H54 (cell line): ENCODE measurements at regions not wholly inside any gene's neighbourhood (a gene's known extent, or its start where the extent isn't known, plus 50 kb on each side); places are given as distances from the start of the nearest gene placed in this dataset.
A peak's percentile ranks its signal among the peaks of the same experiment; 100 is the strongest.
"Not testable (repeated sequence)": the region's sequence is repeated elsewhere in the genome, so short reads cannot be mapped to it uniquely, and the experiment has no call there.

Source experiments
- DNase-seq: peaks from one replicate; pipeline ENCODE4 v3.0.0; 2011; ENCODE audit warnings: low spot score, mixed read lengths; ENCODE audit not compliant: insufficient read length
- FAIRE-seq: peaks from 3 replicates; lab custom pipeline; 2011; peaks lifted over from hg19 to GRCh38; lab: Jason Lieb, UNC
- POLR2A ChIP-seq: IDR thresholded peaks from 2 replicates; pipeline ENCODE4 v1.6.1; 2011; ENCODE audit warnings: low read depth, mild to moderate bottlenecking, low read length

DNA sequence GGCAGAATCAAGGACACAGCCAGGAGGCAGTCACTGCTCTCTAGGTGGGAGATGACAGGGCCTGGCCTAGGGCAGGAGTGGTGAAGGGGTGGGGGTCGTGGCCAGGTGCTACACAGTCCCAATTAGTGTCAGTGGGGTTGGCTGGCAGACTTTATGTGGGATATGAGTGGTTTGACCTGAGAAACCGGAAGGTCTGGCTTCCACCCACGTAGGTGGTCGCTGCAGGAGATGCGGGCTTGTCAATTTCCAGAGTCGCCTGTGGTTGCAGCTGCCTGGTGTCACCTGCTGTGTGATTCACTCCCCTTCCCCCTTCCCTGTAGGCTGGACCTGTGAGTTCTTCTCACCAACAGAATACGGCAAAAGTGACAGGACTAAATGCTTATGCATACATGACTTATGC lies 124.3 kb downstream of the KLF6 start:
- DNase-seq, result no peak
- TF ChIP-seq POLR2A, result no peak
- FAIRE-seq, result no peak

GRCh38 chr10:3659203-3659917 lies 125.6 kb downstream of the KLF6 start:
- FAIRE-seq (no peak), DNase-seq (no peak)
- TF ChIP-seq POLR2A, result no peak

DNA sequence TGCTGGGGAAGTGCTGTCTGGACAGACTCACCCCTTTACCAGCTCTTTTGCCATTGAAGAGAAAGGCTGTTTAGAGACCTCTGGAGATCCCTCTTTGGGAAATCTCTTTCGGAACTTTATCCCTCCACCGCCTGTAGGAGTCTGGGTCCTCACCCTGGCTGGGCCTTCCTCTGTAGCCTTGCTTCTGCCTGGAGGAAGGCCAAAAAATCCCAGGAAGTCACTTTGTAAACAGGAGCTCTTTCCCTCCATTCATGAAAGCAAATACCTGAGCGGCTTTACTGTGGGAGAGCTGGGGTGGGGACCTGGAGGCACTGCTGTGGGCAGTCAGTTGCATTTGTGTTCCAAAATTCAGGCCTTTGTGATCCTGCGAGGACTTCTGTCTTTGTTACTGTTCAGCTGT lies 126.2 kb downstream of the KLF6 start:
- no peak for FAIRE-seq
- DNase-seq, result no peak
- no peak for TF ChIP-seq POLR2A

- DNase-seq (no peak), FAIRE-seq (no peak)
These were observed 128.8 kb downstream of the KLF6 start for GRCh38 chr10:3656214-3656613.

GRCh38 chr10:3655528-3655927 lies 129.5 kb downstream of the KLF6 start:
- DNase-seq, result no peak
- TF ChIP-seq POLR2A, result no peak
- no peak for FAIRE-seq

More at GRCh38 chr10:3656214-3656613, 128.8 kb downstream of the KLF6 start:
- no peak for TF ChIP-seq POLR2A

GRCh38 chr10:3654980-3655379 lies 130.0 kb downstream of the KLF6 start:
- FAIRE-seq (no peak), DNase-seq (no peak)
- no peak for TF ChIP-seq POLR2A

GRCh38 chr10:3654496-3654895 lies 130.5 kb downstream of the KLF6 start:
- DNase-seq (peak; percentile 15), FAIRE-seq (no peak)
- no peak for TF ChIP-seq POLR2A

- not testable (repeated sequence) for DNase-seq, FAIRE-seq
These were observed 131.7 kb downstream of the KLF6 start for GRCh38 chr10:3653303-3653702.

DNA sequence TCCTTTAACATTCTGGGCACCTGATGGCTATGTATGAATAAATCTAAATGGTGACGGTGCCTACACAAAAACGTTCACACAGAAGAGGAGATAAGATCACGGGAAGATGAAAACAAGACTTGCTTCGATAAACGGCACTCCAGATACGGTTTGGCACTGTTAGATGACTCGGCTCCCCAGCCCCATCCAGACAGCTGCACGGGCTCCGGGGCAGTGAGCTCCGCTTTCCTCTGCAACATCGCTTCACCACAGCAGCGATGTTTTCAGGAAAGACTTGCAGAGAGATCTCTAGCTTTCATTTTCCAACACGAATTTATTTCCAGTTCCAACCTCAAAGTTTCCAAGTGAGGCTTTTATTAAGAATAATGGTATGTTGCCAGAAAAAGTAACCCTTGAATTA lies 132.1 kb downstream of the KLF6 start:
- no peak for DNase-seq
- no peak for FAIRE-seq
- no peak for TF ChIP-seq POLR2A

DNA sequence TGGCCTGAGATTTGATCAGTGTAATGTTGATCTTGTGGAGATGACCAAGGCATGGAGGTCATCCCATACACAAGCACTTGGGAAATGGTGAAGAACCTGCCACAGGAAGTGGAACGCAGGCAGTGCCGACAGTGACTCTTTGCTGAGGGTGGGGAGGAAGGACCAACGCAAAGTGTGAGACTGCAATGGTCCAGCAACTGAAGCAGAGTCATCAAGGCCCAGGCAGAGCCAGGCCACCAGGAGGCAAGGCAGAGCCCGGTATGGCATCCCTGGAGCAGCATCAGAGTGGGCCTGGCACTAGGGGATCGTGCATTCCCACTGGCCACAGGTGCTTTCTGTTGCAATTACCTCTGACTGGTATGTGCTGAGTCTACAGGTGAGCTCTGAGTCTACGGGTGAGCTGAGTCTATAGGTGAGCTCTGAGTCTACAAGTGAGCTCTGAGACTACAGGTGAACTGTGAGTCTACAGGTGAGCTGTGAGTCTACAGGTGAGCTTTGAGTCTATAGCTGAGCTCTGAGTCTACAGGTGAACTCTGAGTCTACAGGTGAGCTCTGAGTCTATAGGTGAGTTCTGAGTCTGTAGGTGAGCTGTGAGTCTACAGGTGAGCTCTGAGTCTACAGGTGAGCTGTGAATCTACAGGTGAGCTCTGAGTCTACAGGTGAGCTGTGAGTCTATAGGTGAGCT lies 132.9 kb downstream of the KLF6 start:
- no peak for TF ChIP-seq POLR2A
- FAIRE-seq (no peak), DNase-seq (no peak)

DNA sequence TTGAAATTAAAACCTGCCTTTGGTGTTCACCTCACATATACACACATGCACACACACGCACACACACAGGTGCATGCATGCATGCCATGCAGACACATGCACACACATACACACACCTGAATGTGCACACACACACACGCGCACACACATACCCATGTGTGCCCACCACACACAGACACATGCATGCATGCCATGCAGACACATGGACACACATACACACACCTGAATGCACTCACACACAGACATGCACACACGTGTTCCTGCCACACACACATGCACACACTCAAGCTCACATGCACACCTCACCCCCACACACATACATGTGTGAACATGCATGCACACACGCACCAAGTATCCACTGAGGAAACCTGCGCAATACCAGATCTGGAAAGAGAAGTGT lies 136.4 kb downstream of the KLF6 start:
- no peak for TF ChIP-seq POLR2A
- DNase-seq (no peak), FAIRE-seq (no peak)

- no peak for TF ChIP-seq POLR2A
- FAIRE-seq, result no peak
- no peak for DNase-seq
These were observed 136.8 kb downstream of the KLF6 start for GRCh38 chr10:3648170-3648569.

DNA sequence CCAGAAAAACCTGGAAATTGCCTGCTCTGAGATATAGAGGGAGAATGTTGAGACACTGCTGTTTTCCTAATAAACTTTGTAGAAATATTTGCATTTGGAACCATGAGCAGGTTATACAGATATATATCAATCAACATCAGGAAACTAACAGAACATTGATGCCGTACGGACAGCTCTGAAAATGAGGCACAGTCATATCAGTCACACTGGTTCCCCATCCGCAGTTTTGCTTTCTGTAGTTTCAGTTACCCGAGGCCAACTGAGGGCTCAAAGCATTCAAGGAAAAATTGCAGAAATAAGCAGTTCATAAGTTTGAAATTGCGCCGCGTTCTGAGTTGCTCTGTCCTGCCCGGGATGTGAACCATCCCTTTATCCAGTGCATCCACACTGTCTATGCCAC lies 137.9 kb downstream of the KLF6 start:
- FAIRE-seq, result no peak
- TF ChIP-seq POLR2A, result no peak

GRCh38 chr10:3645406-3645805 lies 139.6 kb downstream of the KLF6 start:
- no peak for FAIRE-seq
- TF ChIP-seq POLR2A, result no peak
- no peak for DNase-seq

More for the DNA sequence above, 137.9 kb downstream of the KLF6 start:
- DNase-seq, result no peak

GRCh38 chr10:3640816-3641215 lies 144.2 kb downstream of the KLF6 start:
- no peak for TF ChIP-seq POLR2A
- no peak for DNase-seq
- no peak for FAIRE-seq
